ENCODE measurements at regions not wholly inside any gene's neighbourhood (a gene's known extent, or its start where the extent isn't known, plus 50 kb on each side); places are given as distances from the start of the nearest gene placed in this dataset.
"Not testable (repeated sequence)": the region's sequence is repeated elsewhere in the genome, so short reads cannot be mapped to it uniquely, and the experiment has no call there.

DNA sequence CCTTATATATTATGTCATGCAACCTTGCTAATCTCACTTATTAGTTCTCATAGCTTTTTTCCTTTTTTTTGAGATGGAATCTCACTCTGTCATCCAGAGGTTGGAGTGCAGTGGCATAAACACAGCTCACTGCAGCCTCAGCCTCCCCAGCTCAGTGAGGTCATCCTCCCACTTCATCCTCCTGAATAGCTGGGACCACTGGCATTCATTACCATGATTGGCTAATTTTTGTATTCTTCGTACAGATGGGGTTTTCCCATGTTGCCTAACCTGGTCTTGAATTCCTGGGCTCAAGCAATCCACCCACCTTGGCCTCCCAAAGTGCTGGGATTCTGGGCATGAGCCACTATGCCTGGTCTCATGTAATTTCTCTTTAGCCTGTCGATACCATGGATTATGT lies 89.1 kb upstream of the TRIM24 start:
- ATAC-seq (replicated peaks; ENCODE audit: extremely low read depth, poor library complexity, severe bottlenecking): no peak

DNA sequence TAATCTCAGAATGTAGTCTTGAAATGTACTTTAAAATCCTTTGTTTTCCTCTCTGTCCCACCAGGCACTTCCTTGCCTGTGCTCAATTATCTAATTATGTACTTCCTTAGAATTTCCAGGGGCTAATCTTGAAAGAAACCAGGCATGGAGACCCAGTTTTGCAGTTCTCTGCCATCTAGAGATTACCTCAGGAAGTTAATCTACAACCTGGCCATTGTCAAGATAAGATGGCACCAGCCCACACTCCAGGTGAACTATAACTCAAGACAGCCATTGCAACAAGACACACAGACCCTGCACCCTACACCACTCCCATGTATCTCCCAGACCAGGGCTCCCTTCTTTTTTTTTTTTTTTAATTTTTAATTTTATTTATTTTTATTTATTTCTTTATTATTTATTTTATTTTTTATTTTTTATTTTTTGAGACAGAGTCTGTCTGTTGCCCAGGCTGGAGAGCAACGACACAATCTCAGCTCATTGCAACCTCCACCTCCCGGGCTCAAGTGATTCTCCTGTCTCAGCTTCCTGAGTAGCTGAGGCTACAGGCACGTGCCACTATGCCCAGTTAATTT lies 85.9 kb upstream of the TRIM24 start:
- Mint-ChIP-seq H3K9me3 (no peaks in the 10 kb centered on the region), H3K4me3 (no peak overlapping the region), H3K36me3 (ENCODE audit: insufficient read depth) (no peaks in the 10 kb centered on the region), H3K27ac (ENCODE audit: low read depth) (no peak overlapping the region), H3K27me3 (peaks cover 9% of the 10 kb centered on the region), H3K4me1 (no peaks in the 10 kb centered on the region)
- DNase-seq (ENCODE audit: low spot score in 2 of 2) (no peak), ATAC-seq (replicated peaks; ENCODE audit: extremely low read depth, poor library complexity, severe bottlenecking) (no peak)

More for the DNA sequence above, 89.1 kb upstream of the TRIM24 start:
- Mint-ChIP-seq H3K27me3 (peaks cover 9% of the 10 kb centered on the region), H3K4me1 (no peaks in the 10 kb centered on the region), H3K4me3 (no peak overlapping the region), H3K27ac (ENCODE audit: low read depth) (no peak overlapping the region), H3K36me3 (ENCODE audit: insufficient read depth) (no peaks in the 10 kb centered on the region), H3K9me3 (no peaks in the 10 kb centered on the region)
- no peak for DNase-seq (ENCODE audit: low spot score in 2 of 2)

DNA sequence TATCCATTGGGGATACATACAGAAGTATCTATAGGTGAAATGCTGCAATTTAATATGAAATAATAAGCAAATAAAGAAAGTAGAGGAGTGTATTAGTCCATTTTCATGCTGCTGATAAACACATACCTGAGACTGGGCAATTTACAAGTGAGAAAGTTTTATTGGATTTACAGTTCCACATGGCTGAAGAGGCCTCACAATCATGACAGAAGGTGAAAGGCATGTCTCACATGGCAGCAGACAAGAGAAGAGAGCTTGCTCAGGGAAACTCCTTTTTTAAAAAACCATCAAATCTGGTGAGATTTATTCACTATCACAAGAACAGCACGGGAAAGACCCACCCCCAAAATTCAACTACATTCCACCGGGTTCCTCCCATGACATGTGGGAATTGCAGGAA lies 82.8 kb upstream of the TRIM24 start:
- Mint-ChIP-seq H3K27me3 (no peaks in the 10 kb centered on the region), H3K9me3 (no peaks in the 10 kb centered on the region), H3K4me1 (no peaks in the 10 kb centered on the region), H3K27ac (ENCODE audit: low read depth) (no peak overlapping the region), H3K4me3 (no peak overlapping the region), H3K36me3 (ENCODE audit: insufficient read depth) (no peaks in the 10 kb centered on the region)
- no peak for ATAC-seq (replicated peaks; ENCODE audit: extremely low read depth, poor library complexity, severe bottlenecking)
- DNase-seq (ENCODE audit: low spot score in 2 of 2): no peak

DNA sequence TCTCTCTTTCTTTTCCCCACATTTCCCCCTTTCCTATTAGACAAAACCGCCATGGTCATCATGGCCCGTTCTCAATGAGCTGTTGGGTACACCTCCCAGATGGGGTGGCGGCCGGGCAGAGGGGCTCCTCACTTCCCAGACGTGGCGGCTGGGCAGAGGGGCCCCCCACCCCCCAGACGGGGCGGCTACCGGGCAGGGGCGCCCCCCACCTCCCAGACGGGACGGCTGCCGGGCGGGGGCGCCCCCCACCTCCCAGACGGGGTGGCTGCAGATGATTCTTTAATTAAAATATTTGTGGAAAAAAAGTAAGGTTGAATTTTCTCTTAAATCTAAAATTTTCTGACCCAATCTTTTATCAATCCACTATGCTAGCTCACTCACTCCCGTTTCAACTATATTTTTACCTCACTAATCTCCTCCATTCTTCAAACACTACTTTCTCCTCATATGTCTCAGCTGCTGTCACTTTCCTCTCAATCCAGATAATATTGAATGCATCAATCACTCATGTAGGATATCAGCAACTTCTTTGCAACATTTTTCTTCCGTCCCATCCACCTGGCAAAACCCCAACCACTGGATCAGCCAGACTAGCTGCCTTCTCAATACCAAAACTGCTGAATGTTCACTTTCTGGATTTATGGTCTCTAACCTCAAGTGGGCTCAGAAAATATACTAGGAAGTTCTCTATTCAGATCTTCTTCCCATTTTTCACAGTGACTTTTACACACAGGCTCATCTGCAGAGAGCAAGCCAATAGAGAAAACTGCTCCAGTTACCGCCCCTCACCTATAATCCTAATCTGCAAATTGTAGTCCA lies 81.1 kb upstream of the TRIM24 start:
- Mint-ChIP-seq H3K4me3 (no peak overlapping the region), H3K36me3 (ENCODE audit: insufficient read depth) (no peaks in the 10 kb centered on the region), H3K9me3 (no peaks in the 10 kb centered on the region), H3K27me3 (no peaks in the 10 kb centered on the region), H3K27ac (ENCODE audit: low read depth) (no peak overlapping the region), H3K4me1 (no peaks in the 10 kb centered on the region)
- DNase-seq (ENCODE audit: low spot score in 2 of 2) (no peak), ATAC-seq (replicated peaks; ENCODE audit: extremely low read depth, poor library complexity, severe bottlenecking) (no peak)

DNA sequence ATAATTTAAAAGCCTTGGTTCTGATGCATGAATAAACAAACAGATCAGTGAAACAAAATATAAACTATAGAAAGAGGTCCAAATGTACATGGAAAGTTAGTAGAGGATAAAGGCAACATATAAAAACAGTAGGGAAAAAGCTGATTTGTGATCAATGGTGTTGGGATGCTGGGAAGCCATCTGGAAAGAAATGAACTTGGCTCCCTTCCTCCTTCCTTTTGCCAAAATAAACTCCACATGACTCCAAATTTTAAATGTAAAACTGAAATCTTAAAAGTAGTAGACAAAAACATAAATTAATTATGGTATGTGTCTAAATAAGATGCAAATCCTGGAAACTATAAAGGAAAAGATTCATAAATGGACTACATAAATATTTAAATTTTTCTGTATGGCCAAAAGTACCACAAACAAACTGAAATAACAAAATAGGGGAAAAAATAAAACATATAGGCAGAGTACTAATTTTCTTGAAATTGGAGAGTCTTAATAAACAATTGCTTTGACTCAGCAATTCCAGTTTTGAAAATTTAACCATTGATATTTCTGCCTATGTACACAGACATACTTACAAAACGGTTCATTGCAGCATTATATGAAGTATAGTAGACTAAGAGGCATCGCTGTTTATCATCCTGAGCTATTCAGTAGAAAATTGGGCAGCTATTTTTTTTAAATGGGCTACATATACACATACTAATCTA lies 77.0 kb upstream of the TRIM24 start:
- Mint-ChIP-seq H3K4me1 (no peaks in the 10 kb centered on the region), H3K27ac (ENCODE audit: low read depth) (no peak overlapping the region), H3K9me3 (no peaks in the 10 kb centered on the region), H3K4me3 (no peak overlapping the region), H3K27me3 (no peaks in the 10 kb centered on the region), H3K36me3 (ENCODE audit: insufficient read depth) (no peaks in the 10 kb centered on the region)
- ATAC-seq (replicated peaks; ENCODE audit: extremely low read depth, poor library complexity, severe bottlenecking): no peak
- DNase-seq (ENCODE audit: low spot score in 2 of 2): no peak

DNA sequence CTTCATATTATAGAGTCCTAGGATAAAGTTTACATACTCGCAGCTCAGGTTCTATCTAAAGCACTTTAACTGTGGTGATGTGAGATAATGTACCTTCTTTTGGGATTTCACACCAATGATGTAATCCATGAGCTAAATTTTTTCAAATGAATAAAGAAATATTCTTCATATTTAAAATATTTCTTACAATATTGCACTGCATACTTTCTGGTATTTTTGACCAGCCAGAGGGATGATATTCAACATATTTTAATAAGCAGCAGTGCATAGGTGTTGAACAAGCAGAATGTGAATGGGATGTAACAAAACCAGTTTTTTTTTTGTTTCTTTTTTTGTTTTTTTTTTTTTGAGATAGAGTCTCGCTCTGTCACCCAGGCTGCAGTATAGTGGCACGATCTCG lies 73.2 kb upstream of the TRIM24 start:
- Mint-ChIP-seq H3K9me3 (no peaks in the 10 kb centered on the region), H3K4me1 (no peaks in the 10 kb centered on the region), H3K4me3 (no peak overlapping the region)

DNA sequence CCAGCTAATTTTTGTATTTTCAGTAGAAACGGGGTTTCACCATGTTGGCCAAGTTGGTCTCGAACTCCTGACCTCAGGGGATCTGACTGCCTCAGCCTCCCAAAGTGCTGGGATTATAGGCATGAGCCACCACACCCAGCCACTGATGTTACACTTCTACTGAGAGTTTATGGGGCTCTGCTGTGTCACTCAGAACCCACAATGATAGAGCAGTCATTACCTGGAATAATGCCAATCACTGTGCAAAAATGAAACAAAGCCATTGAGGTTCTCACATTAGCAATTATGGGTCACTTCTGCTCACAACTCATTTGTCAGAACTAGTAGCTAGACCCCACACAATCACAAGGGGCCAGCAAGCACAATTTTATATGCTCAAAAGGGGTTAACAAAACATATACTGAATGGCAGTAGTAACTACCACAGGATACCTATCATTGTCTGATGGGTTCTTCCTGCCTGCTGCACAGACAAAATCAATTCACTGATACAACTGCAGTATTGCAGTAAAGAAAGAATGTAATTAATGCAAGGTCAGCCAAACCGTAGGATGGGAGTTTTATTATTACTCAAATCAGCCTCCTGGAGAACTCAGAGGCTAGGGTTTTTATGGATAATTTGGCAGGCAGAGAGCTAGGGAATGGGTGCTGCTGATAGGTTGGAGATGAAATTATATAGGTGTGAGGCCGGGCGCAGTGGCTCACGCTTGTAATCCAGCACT lies 72.1 kb upstream of the TRIM24 start:
- H3K9me3 Mint-ChIP-seq: no peaks in the 10 kb centered on the region
- H3K27ac Mint-ChIP-seq (ENCODE audit: low read depth): no peak overlapping the region
- no peaks in the 10 kb centered on the region for H3K4me1 Mint-ChIP-seq
- H3K27me3 Mint-ChIP-seq: no peaks in the 10 kb centered on the region
- ATAC-seq (replicated peaks; ENCODE audit: extremely low read depth, poor library complexity, severe bottlenecking) (no peak), DNase-seq (ENCODE audit: low spot score in 2 of 2) (no peak)
- H3K4me3 Mint-ChIP-seq: no peak overlapping the region
- no peaks in the 10 kb centered on the region for H3K36me3 Mint-ChIP-seq (ENCODE audit: insufficient read depth)

More for the DNA sequence above, 73.2 kb upstream of the TRIM24 start:
- Mint-ChIP-seq H3K27ac (ENCODE audit: low read depth) (no peak overlapping the region), H3K27me3 (no peaks in the 10 kb centered on the region), H3K36me3 (ENCODE audit: insufficient read depth) (no peaks in the 10 kb centered on the region)
- ATAC-seq (replicated peaks; ENCODE audit: extremely low read depth, poor library complexity, severe bottlenecking) (no peak), DNase-seq (ENCODE audit: low spot score in 2 of 2) (no peak)

DNA sequence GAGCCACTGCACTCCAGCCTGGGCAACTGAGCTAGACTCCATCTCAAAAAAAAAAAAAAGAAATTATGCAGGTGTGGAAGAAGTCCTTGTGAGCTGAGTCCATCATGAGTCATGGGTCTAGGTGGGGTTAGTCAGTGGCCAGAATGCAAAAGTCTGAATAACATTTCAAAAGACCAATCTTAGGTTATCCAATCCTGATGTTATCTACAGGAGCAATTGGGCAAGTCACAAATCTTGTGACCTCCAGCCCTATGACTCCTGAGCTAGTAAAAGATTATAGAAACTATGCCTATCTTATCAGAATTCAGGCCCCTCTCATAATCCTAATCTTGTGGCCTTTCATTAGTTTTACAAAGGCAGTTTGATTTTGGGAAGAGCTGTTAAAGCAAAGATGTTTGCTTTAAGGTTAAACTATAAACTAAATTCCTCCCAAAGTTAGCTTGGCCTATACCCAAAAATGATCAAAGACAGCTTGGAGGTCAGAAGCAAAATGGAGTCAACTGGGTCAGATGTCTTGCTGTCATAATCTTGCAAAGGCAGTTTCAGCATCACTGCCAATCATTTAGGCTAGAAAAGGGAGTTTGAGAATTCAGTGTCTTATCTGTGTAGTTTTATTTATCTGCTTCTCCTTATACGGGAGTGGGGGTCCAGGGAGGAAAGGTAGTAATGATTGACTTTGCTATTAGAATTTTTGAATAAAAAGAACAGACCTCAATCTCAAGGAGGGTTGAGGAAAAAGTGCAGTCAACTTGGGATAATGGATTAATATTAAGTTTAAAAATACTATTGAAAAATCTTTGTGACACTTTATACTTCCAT lies 71.2 kb upstream of the TRIM24 start:
- no peaks in the 10 kb centered on the region for H3K36me3 Mint-ChIP-seq (ENCODE audit: insufficient read depth)
- no peak overlapping the region for H3K4me3 Mint-ChIP-seq
- no peak overlapping the region for H3K27ac Mint-ChIP-seq (ENCODE audit: low read depth)
- DNase-seq (ENCODE audit: low spot score in 2 of 2): no peak
- no peaks in the 10 kb centered on the region for H3K4me1 Mint-ChIP-seq
- H3K9me3 Mint-ChIP-seq: no peaks in the 10 kb centered on the region
- H3K27me3 Mint-ChIP-seq: no peaks in the 10 kb centered on the region
- no peak for ATAC-seq (replicated peaks; ENCODE audit: extremely low read depth, poor library complexity, severe bottlenecking)

DNA sequence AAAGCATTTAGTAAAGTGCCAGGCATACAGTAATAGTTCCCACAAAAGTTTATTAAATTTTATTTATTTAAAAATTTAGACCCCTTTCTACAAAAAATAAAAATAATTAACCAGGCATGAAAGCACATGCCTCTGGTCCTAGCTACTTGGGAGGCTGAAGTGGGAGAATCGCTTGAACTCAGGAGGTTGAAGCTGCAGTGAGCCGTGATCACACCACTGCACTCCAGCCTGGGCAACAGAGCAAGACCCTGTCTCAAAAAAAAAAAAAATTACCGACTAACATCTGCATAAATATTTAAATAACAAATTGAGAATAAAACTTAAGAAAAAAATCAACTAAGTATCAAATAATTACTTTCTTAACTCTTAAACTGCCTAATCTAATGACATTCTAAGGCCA lies 64.3 kb upstream of the TRIM24 start:
- Mint-ChIP-seq H3K9me3 (no peaks in the 10 kb centered on the region), H3K4me3 (no peak overlapping the region), H3K36me3 (ENCODE audit: insufficient read depth) (no peaks in the 10 kb centered on the region), H3K4me1 (no peaks in the 10 kb centered on the region), H3K27ac (ENCODE audit: low read depth) (no peak overlapping the region), H3K27me3 (no peaks in the 10 kb centered on the region)
- DNase-seq (ENCODE audit: low spot score in 2 of 2) (no peak), ATAC-seq (replicated peaks; ENCODE audit: extremely low read depth, poor library complexity, severe bottlenecking) (no peak)

DNA sequence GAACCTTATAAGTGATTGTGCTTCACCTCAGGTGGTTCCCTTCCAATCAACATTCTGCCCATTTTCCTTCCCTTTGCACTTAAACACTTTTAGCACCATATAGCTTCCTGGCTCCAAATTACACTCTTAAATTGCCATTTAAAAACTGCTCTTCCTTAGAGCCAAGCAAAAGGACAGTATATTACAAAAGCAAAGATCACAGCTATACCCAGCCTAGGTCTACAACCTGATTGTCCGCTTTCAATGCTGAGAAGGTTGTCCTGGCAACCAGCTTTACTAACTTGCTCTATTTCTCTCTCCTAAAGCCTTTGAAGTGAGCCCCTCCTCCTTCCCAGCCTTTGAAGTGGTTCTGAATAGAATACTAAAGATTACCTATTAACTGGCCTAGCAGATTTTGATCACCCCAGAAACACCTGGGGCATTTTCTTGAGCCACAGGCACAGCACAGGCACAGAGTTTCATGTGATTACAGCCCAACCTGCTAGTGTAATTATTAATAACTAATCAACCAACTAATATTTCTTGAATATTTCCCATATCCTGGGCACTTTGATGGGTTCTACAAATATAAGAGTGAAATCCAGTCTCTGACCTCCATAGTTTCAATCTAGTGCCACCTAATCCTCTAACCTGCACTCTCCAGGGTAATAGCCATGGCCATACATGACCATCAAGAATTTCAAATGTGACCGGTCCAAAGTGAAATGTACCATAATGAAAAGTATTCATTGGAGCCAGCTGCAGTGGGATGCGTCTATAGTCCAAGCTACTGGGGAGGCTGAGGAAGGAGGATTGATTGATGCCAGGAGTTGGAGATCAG lies 63.6 kb upstream of the TRIM24 start:
- Mint-ChIP-seq H3K4me3 (no peak overlapping the region), H3K27ac (ENCODE audit: low read depth) (no peak overlapping the region)

DNA sequence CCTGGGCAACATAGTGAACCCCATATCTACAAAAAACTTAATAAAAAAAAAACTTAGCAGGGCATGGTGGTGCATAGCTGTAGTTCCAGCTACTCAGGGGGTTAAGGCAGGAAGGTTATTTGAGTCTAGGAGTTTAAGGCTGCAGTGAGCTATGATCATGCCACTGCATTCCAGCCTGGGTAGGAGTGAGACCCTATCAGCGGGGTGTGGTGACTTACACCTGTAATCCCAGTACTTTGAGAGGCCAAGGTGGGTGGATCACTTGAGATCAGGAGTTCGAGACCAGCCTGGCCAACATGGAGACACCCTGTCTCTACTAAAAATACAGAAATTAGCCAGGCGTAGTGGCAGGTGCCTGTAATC lies 63.0 kb upstream of the TRIM24 start:
- not testable (repeated sequence) for ATAC-seq (replicated peaks; ENCODE audit: extremely low read depth, poor library complexity, severe bottlenecking); H3K4me1 Mint-ChIP-seq; H3K36me3 Mint-ChIP-seq (ENCODE audit: insufficient read depth); H3K9me3 Mint-ChIP-seq; H3K27me3 Mint-ChIP-seq; H3K27ac Mint-ChIP-seq (ENCODE audit: low read depth); H3K4me3 Mint-ChIP-seq; DNase-seq (ENCODE audit: low spot score in 2 of 2)

More for the DNA sequence above, 63.6 kb upstream of the TRIM24 start:
- DNase-seq (ENCODE audit: low spot score in 2 of 2): no peak
- no peak for ATAC-seq (replicated peaks; ENCODE audit: extremely low read depth, poor library complexity, severe bottlenecking)
- Mint-ChIP-seq H3K9me3 (no peaks in the 10 kb centered on the region), H3K27me3 (no peaks in the 10 kb centered on the region), H3K36me3 (ENCODE audit: insufficient read depth) (no peaks in the 10 kb centered on the region), H3K4me1 (no peaks in the 10 kb centered on the region)
